Transverse colon (tissue), 3 donors: ENCODE measurements at regions not wholly inside any gene's neighbourhood (a gene's known extent, or its start where the extent isn't known, plus 50 kb on each side); places are given as distances from the start of the nearest gene placed in this dataset.

Experiments
- CTCF ChIP-seq, 5 experiments: fragments of 200-600 bp in 3 of 5; fragments of 450-650 bp in 2 of 5; sonication (generic) in 3 of 5; IDR thresholded peaks; 1 replicate in 2 of 5; 2 replicates in 3 of 5; pipeline ENCODE4 v1.5.1; 2016 to 2017; ENCODE audit warnings: antibody characterized with exemption in 5 of 5, inconsistent platforms in 3 of 5, mild to moderate bottlenecking in 2 of 5, moderate library complexity in 1 of 5
- POLR2A ChIP-seq: fragments of 450-650 bp; IDR thresholded peaks from one replicate; pipeline ENCODE4 v1.6.1; 2016; ENCODE audit warnings: antibody characterized with exemption, mild to moderate bottlenecking, moderate library complexity

GRCh38 chrY:13092986-13093385, 188.3 kb downstream of the DDX3Y start:
- no peak for TF ChIP-seq CTCF (IDR thresholded peaks at IDR 0.05)
- no peak for TF ChIP-seq POLR2A
